ENCODE measurements at regions not wholly inside any gene's neighbourhood (a gene's known extent, or its start where the extent isn't known, plus 50 kb on each side); places are given as distances from the start of the nearest gene placed in this dataset.

GRCh38 chr10:83190614-83191013, 948.7 kb upstream of the GHITM start:
- no peak for TF ChIP-seq JUN (IDR thresholded peaks at IDR 0.05; ENCODE audit: low read depth, low read length)
- no peak for TF ChIP-seq RBBP5 (IDR thresholded peaks at IDR 0.05; ENCODE audit: borderline replicate concordance, low read depth, low read length)
- TF ChIP-seq CTCF (IDR thresholded peaks at IDR 0.05; ENCODE audit: control extremely low read depth in 1 of 3, insufficient read depth in 1 of 3, low read depth in 1 of 3, low read length in 3 of 3): no peak
- no peak for TF ChIP-seq TEAD4 (IDR thresholded peaks at IDR 0.05; ENCODE audit: low read depth, low read length)
- no peak for TF ChIP-seq POLR2AphosphoS5 (IDR thresholded peaks at IDR 0.05; ENCODE audit: low read depth, low read length)
- TF ChIP-seq CBX5 (IDR thresholded peaks at IDR 0.05; ENCODE audit: low read depth, low read length): no peak
